ENCODE measurements at regions not wholly inside any gene's neighbourhood (a gene's known extent, or its start where the extent isn't known, plus 50 kb on each side); places are given as distances from the start of the nearest gene placed in this dataset.

DNA sequence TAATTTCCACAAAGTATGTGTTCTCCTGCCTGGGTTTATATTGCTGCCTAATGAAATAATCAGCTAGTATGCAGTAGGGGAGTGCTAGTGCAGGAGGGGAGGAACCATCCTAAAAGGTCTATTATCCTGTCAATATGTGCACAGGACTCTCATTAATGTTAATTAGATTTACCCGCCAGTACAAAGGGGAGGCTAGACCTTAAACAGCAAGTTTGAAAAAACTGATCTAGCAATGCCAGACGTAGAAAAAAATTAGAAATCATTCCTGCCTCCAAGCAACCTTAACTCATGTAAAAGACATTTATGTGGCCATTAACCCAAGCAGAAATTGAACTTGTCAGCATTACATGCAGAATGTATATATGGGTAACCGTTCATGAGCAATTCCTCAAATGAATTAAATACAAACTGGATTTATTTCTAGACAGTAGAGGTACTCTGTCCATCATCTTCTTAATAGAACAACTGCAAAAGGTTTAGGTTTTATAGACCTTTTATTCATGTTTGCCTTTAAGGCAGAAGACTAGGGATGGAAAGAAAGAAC, 294.3 kb upstream of the TENM3 start:
- Histone ChIP-seq H3K23ac (ENCODE audit: low read depth, low read length) (no peak overlapping the region), H3K27me3 (ENCODE audit: control insufficient read depth, insufficient read depth, low read length) (no peaks in the 10 kb centered on the region), H2AK5ac (ENCODE audit: low read depth, low read length) (no peak overlapping the region), H4K20me1 (ENCODE audit: insufficient read depth, low read length) (no peaks in the 10 kb centered on the region), H3K4me2 (ENCODE audit: low read depth, low read length) (no peak overlapping the region), H3K27ac (ENCODE audit: insufficient read depth, low read length) (no peak overlapping the region), H3K9ac (ENCODE audit: low read depth, low read length) (no peak overlapping the region), H3K36me3 (ENCODE audit: control insufficient read depth, insufficient read depth, low read length) (no peaks in the 10 kb centered on the region), H2BK15ac (ENCODE audit: low read depth, low read length) (no peak overlapping the region), H3K79me1 (ENCODE audit: low read depth in 1 of 2, low read length in 2 of 2) (no peaks in the 10 kb centered on the region), H4K91ac (ENCODE audit: insufficient read depth, low read depth, low read length) (no peak overlapping the region), H3K9me1 (ENCODE audit: insufficient read depth, low read length) (0 out of 2 replicates have a peak, but pooled peaks cover 3% of the 10 kb centered on the region), H3K4me1 (ENCODE audit: control insufficient read depth, insufficient read depth, low read length) (peaks cover 3% of the 10 kb centered on the region; the same call in 1 of the 2 replicates), H2BK20ac (ENCODE audit: low read depth, low read length) (no peak overlapping the region), H2BK120ac (ENCODE audit: low read depth, low read length) (no peak overlapping the region), H4K5ac (ENCODE audit: low read depth, low read length) (no peak overlapping the region), H3K4me3 (ENCODE audit: insufficient read depth, low read depth, low read length) (no peak overlapping the region), H3K4ac (ENCODE audit: low read depth, low read length) (no peak overlapping the region), H3K14ac (replicated peaks; ENCODE audit: low read depth, low read length) (no peak overlapping the region), H3K9me3 (ENCODE audit: control insufficient read depth, insufficient read depth, low read length) (no peaks in the 10 kb centered on the region), H3K18ac (ENCODE audit: low read depth, low read length) (no peak overlapping the region), H3K56ac (ENCODE audit: extremely low read depth, insufficient read depth, low read length) (no peak overlapping the region), H4K8ac (ENCODE audit: low read depth in 2 of 2, low read length in 2 of 2) (no peak overlapping the region), H2AK9ac (replicated peaks; ENCODE audit: low read depth, low read length, poor library complexity) (no peak overlapping the region), H2BK5ac (ENCODE audit: low read depth, low read length, poor library complexity, severe bottlenecking) (no peak overlapping the region), H2AFZ (replicated peaks; ENCODE audit: low read length, poor library complexity) (no peak overlapping the region)
- no CpG with 5 or more reads among the region's 3 CpGs for WGBS, 2 experiments (ENCODE audit: extremely low coverage in 2 of 2, insufficient read length in 1 of 2)
- BruUV-seq (replicated peaks): no TSS peak
- TF ChIP-seq MXI1 (IDR thresholded peaks at IDR 0.05; ENCODE audit: borderline replicate concordance, low read depth, low read length) (no peak), SMC3 (IDR thresholded peaks at IDR 0.05; ENCODE audit: low read depth, low read length) (no peak), RAD21 (IDR thresholded peaks at IDR 0.05; ENCODE audit: low read length) (no peak), BHLHE40 (IDR thresholded peaks at IDR 0.05; ENCODE audit: low read depth, low read length) (no peak), CHD1 (IDR thresholded peaks at IDR 0.05; ENCODE audit: low read depth, low read length) (no peak), CEBPB (IDR thresholded peaks at IDR 0.05; ENCODE audit: low read depth, low read length) (no peak), RFX5 (IDR thresholded peaks at IDR 0.05; ENCODE audit: low read depth, low read length) (no peak), MAFK (IDR thresholded peaks at IDR 0.05; ENCODE audit: low read depth, low read length) (no peak), RCOR1 (IDR thresholded peaks at IDR 0.05; ENCODE audit: insufficient replicate concordance, low read length) (no peak), NFE2L2 (IDR thresholded peaks at IDR 0.05; ENCODE audit: low read depth, low read length) (no peak), FOS (IDR thresholded peaks at IDR 0.05; ENCODE audit: low read depth, low read length) (no peak), POLR2A (IDR thresholded peaks at IDR 0.05; ENCODE audit: low read depth, low read length) (no peak)
- TF ChIP-seq, protein P1, sequence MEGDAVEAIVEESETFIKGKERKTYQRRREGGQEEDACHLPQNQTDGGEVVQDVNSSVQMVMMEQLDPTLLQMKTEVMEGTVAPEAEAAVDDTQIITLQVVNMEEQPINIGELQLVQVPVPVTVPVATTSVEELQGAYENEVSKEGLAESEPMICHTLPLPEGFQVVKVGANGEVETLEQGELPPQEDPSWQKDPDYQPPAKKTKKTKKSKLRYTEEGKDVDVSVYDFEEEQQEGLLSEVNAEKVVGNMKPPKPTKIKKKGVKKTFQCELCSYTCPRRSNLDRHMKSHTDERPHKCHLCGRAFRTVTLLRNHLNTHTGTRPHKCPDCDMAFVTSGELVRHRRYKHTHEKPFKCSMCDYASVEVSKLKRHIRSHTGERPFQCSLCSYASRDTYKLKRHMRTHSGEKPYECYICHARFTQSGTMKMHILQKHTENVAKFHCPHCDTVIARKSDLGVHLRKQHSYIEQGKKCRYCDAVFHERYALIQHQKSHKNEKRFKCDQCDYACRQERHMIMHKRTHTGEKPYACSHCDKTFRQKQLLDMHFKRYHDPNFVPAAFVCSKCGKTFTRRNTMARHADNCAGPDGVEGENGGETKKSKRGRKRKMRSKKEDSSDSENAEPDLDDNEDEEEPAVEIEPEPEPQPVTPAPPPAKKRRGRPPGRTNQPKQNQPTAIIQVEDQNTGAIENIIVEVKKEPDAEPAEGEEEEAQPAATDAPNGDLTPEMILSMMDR (conservative IDR thresholded peaks at IDR 0.05; ENCODE audit: low read depth, low read length): no peak
- TF ChIP-seq, protein P2, sequence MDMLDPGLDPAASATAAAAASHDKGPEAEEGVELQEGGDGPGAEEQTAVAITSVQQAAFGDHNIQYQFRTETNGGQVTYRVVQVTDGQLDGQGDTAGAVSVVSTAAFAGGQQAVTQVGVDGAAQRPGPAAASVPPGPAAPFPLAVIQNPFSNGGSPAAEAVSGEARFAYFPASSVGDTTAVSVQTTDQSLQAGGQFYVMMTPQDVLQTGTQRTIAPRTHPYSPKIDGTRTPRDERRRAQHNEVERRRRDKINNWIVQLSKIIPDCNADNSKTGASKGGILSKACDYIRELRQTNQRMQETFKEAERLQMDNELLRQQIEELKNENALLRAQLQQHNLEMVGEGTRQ (IDR thresholded peaks at IDR 0.05; ENCODE audit: low read depth, low read length): no peak
- TF ChIP-seq, protein P3, sequence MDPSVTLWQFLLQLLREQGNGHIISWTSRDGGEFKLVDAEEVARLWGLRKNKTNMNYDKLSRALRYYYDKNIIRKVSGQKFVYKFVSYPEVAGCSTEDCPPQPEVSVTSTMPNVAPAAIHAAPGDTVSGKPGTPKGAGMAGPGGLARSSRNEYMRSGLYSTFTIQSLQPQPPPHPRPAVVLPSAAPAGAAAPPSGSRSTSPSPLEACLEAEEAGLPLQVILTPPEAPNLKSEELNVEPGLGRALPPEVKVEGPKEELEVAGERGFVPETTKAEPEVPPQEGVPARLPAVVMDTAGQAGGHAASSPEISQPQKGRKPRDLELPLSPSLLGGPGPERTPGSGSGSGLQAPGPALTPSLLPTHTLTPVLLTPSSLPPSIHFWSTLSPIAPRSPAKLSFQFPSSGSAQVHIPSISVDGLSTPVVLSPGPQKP (IDR thresholded peaks at IDR 0.05; ENCODE audit: borderline replicate concordance, low read depth, low read length): no peak
- no peak for DNase-seq
- dilution Hi-C loops (cut with HindIII; ENCODE audit: low sequenced_read_pairs, unreplicated experiment): no loop called here
- in situ Hi-C loops (cut with MboI; ENCODE audit: low sequenced_read_pairs): no loop called here
- ATAC-seq (ENCODE audit: low read depth): no peak
- CTCF ChIA-PET: no interaction called here
- POLR2A ChIA-PET (ENCODE audit: unreplicated experiment): no interaction called here
- intact Hi-C loops (cut with micrococcal nuclease): no loop called here

Data from IMR-90 (cell line).